Body of pancreas (tissue), 4 donors: ENCODE measurements at regions not wholly inside any gene's neighbourhood (a gene's known extent, or its start where the extent isn't known, plus 50 kb on each side); places are given as distances from the start of the nearest gene placed in this dataset.
"Not testable (repeated sequence)": the region's sequence is repeated elsewhere in the genome, so short reads cannot be mapped to it uniquely, and the experiment has no call there.

Source experiments
- ATAC-seq: fragments of 150-250 bp; one replicate; pipeline ENCODE4 v1.9.1; 2016
- DNase-seq, 4 donors: peaks; one replicate each; pipeline ENCODE4 v3.0.0-alpha.2; 2019
- H3K27ac ChIP-seq, 4 donors: fragments of 200-600 bp; sonication (generic); 1 replicate in 3 of 4; 2 replicates in 1 of 4; pipeline versions ENCODE4 v1.5.1 to v1.6.1; 2016 to 2019; ENCODE audit warnings: mild to moderate bottlenecking in 1 of 4, mixed read lengths in 1 of 4, moderate library complexity in 1 of 4
- H3K27me3 ChIP-seq, 2 donors: fragments of 200-600 bp; sonication (generic); one replicate each; pipeline ENCODE4 v1.6.0; 2016; ENCODE audit warnings: mild to moderate bottlenecking in 1 of 2
- H3K36me3 ChIP-seq, 2 donors: fragments of 200-600 bp; sonication (generic); replicated peaks in 1 of 2; 2 replicates each; pipeline ENCODE4 v1.5.1; 2016; ENCODE audit warnings: low read depth in 2 of 2; ENCODE audit not compliant: insufficient read depth in 1 of 2
- H3K4me1 ChIP-seq: fragments of 200-600 bp; sonication (generic); one replicate; pipeline ENCODE4 v1.6.0; 2016
- H3K4me3 ChIP-seq, 2 donors: fragments of 200-600 bp; sonication (generic); 1 replicate in 1 of 2; 2 replicates in 1 of 2; pipeline ENCODE4 v1.5.1; 2016 to 2019
- H3K9me3 ChIP-seq, 3 donors: fragments of 200-600 bp; sonication (generic); 1 replicate in 2 of 3; 2 replicates in 1 of 3; pipeline ENCODE4 v1.5.1; 2016
- POLR2A ChIP-seq, 3 donors: fragments of 450-650 bp; IDR thresholded peaks; one replicate each; pipeline ENCODE4 v1.6.1; 2016; ENCODE audit warnings: antibody characterized with exemption in 3 of 3, mild to moderate bottlenecking in 2 of 3
- whole genome bisulfite sequencing, 2 donors: methylation state at CpG; one replicate each; pipeline ENCODE4 v1.1.5; 2017; 5-methylcytosine and 5-hydroxymethylcytosine counted together
- intact Hi-C: fragments of 100-400 bp; cut with DNase I; formaldehyde crosslinking; loops from one replicate; pipeline ENCODE4 v1.15.1; 2023
- TF ChIP-seq, protein P1 (sequence below), 7 experiments: fragments of 450-650 bp in 4 of 7; fragments of 200-600 bp in 3 of 7; sonication (generic) in 3 of 7; IDR thresholded peaks; one replicate each; pipeline ENCODE4 v1.5.1; 2016 to 2019; ENCODE audit warnings: antibody characterized with exemption in 7 of 7

- Histone ChIP-seq H3K27me3 (no peaks in the 10 kb centered on the region), H3K4me1 (no peaks in the 10 kb centered on the region), H3K9me3 (no peaks in the 10 kb centered on the region), H3K36me3 (no peaks in the 10 kb centered on the region), H3K4me3 (no peak overlapping the region), H3K27ac (no peak overlapping the region)
- TF ChIP-seq POLR2A (IDR thresholded peaks at IDR 0.05), result no peak
- ATAC-seq (no peak), DNase-seq (no peak)
- intact Hi-C loops, result no loop called here
- 56 to 69% methylated on average over 13 of the region's 13 CpGs for WGBS, 2 donors
Observed at GRCh38 chr21:9750341-9751086, 770.9 kb upstream of the TPTE start.

GRCh38 chr21:9751087-9751585, 770.2 kb upstream of the TPTE start:
- ATAC-seq, H3K9me3 ChIP-seq, H3K27me3 ChIP-seq: not testable (repeated sequence)

DNA sequence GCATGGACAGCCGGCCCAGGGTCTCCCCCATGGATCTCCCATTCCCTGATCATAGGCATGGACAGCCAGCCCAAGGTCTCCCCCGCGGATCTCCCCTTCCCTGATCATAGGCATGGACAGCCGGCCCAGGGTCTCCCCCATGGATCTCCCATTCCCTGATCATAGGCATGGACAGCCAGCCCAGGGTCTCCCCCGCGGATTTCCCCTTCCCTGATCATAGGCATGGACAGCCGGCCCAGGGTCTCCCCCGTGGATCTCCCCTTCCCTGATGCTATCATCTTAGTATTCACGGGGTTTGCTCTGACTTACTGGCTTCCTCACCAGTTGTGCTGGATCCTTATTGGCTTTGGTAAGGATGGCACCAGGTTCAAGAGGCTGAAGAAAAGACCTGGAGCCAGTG, 769.4 kb upstream of the TPTE start:
- DNase-seq, H3K4me1 ChIP-seq, H3K36me3 ChIP-seq, H3K4me3 ChIP-seq, intact Hi-C loops, ATAC-seq, H3K27ac ChIP-seq, H3K27me3 ChIP-seq, H3K9me3 ChIP-seq: not testable (repeated sequence)
- WGBS, 2 donors, result 51 to 61% methylated on average over 9 of the region's 9 CpGs

More at GRCh38 chr21:9751087-9751585, 770.2 kb upstream of the TPTE start:
- H3K4me3 ChIP-seq, H3K27ac ChIP-seq, H3K4me1 ChIP-seq, DNase-seq, H3K36me3 ChIP-seq, intact Hi-C loops: not testable (repeated sequence)
- 50 to 62% methylated on average over 6 of the region's 6 CpGs for WGBS, 2 donors

- intact Hi-C loops, ATAC-seq, H3K4me3 ChIP-seq, H3K4me1 ChIP-seq, H3K9me3 ChIP-seq, H3K27me3 ChIP-seq, H3K27ac ChIP-seq, DNase-seq, H3K36me3 ChIP-seq: not testable (repeated sequence)
- WGBS, 2 donors, result 62 to 69% methylated on average over 10 of the region's 10 CpGs
Observed at GRCh38 chr21:9753441-9753840, 767.9 kb upstream of the TPTE start.

DNA sequence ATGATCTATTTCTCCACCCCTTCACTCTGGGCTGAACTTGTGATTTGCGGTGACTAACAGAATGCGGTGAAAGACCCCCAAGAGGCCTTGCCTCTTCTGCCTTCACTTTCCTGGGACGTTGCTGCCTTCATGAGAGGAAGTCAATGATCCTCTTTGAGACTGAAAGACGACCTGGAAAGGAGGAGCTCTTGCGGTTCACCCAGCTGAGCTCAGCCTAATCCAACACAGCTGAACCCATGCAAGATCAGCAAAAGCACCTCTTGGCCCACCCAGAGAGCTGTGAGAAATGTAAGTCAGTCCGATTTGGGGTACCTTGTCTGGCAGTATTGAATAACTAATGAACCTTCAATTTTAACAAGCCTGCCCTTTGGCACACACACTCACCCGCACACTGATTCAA, 767.4 kb upstream of the TPTE start:
- Histone ChIP-seq H3K27me3 (no peaks in the 10 kb centered on the region), H3K36me3 (no peaks in the 10 kb centered on the region), H3K4me1 (no peaks in the 10 kb centered on the region), H3K4me3 (no peak overlapping the region), H3K27ac (no peak overlapping the region), H3K9me3 (no peaks in the 10 kb centered on the region)
- DNase-seq (no peak), ATAC-seq (no peak)
- WGBS, 2 donors, result 48% methylated on average over 7 of the region's 7 CpGs
- intact Hi-C loops, result no loop called here
- TF ChIP-seq, protein P1, sequence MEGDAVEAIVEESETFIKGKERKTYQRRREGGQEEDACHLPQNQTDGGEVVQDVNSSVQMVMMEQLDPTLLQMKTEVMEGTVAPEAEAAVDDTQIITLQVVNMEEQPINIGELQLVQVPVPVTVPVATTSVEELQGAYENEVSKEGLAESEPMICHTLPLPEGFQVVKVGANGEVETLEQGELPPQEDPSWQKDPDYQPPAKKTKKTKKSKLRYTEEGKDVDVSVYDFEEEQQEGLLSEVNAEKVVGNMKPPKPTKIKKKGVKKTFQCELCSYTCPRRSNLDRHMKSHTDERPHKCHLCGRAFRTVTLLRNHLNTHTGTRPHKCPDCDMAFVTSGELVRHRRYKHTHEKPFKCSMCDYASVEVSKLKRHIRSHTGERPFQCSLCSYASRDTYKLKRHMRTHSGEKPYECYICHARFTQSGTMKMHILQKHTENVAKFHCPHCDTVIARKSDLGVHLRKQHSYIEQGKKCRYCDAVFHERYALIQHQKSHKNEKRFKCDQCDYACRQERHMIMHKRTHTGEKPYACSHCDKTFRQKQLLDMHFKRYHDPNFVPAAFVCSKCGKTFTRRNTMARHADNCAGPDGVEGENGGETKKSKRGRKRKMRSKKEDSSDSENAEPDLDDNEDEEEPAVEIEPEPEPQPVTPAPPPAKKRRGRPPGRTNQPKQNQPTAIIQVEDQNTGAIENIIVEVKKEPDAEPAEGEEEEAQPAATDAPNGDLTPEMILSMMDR (IDR thresholded peaks at IDR 0.05), result no peak
- TF ChIP-seq POLR2A (IDR thresholded peaks at IDR 0.05), result no peak

DNA sequence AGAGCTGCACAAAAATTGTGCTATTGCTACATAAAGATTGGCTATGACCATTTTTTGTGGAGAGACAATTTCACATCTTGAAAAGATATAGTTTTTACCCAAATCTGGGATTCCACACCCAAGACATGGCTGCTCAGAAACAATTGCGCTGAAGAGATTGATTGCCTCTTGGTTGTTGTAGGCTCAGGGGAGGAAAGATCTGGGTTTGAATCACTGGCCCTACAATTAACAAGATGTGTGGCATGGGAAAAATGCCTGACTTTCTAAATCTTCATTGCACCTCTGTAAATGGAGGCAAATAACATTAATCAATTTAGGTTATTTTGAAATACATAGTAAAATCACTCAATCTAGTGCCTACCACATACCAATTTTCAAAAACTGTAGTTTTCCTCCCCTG, 766.9 kb upstream of the TPTE start:
- H3K27ac ChIP-seq, DNase-seq, intact Hi-C loops, H3K36me3 ChIP-seq, H3K9me3 ChIP-seq, H3K4me1 ChIP-seq, H3K4me3 ChIP-seq, H3K27me3 ChIP-seq, ATAC-seq: not testable (repeated sequence)
- 30 to 66% methylated on average over 1 of the region's 1 CpG for WGBS, 2 donors

DNA sequence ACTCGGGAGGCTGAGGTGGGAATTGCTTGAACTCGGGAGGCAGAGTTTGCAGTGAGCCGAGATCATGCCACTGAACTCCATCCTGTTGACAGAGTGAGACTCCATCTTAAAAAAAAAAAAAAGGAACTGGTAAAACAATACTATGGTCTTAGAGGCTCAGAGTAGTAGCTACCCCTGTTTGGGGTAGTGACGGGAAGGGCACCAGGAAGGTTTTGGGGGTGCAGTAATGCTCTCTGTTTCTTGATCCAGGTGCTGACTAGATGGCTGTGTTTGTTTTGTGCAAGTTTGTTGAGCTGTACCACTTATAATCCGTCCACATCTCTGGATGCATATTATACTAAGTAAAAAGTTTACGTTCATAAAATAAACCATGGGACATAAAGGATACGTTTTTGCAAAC, 765.8 kb upstream of the TPTE start:
- H3K36me3 ChIP-seq, result no peaks in the 10 kb centered on the region
- WGBS, 2 donors, result 41 to 46% methylated on average over 7 of the region's 7 CpGs
- no peak for TF ChIP-seq POLR2A (IDR thresholded peaks at IDR 0.05)
- TF ChIP-seq, protein P1 (IDR thresholded peaks at IDR 0.05), result no peak

More for the DNA sequence above, 765.8 kb upstream of the TPTE start:
- no peak overlapping the region for H3K4me3 ChIP-seq
- no peak overlapping the region for H3K27ac ChIP-seq
- no peak for DNase-seq
- H3K4me1 ChIP-seq, result no peaks in the 10 kb centered on the region
- H3K27me3 ChIP-seq, result no peaks in the 10 kb centered on the region
- no peaks in the 10 kb centered on the region for H3K9me3 ChIP-seq
- intact Hi-C loops, result no loop called here
- no peak for ATAC-seq
